Vagina (tissue), 2 donors: ENCODE measurements at regions not wholly inside any gene's neighbourhood (a gene's known extent, or its start where the extent isn't known, plus 50 kb on each side); places are given as distances from the start of the nearest gene placed in this dataset.

Source experiments
- DNase-seq, 2 donors: peaks; one replicate each; pipeline ENCODE4 v3.0.0-alpha.2; 2017; ENCODE audit errors: extremely low spot score in 2 of 2
- H3K27ac ChIP-seq: fragments of 200-600 bp; sonication (generic); one replicate; pipeline ENCODE4 v1.5.1; 2019
- H3K27me3 ChIP-seq: fragments of 200-600 bp; sonication (generic); one replicate; pipeline ENCODE4 v1.5.1; 2019
- H3K36me3 ChIP-seq, 2 donors: fragments of 200-600 bp; sonication (generic); one replicate each; pipeline ENCODE4 v1.5.1; 2017 to 2019
- H3K4me1 ChIP-seq: fragments of 200-600 bp; sonication (generic); one replicate; pipeline ENCODE4 v1.5.1; 2019
- H3K4me3 ChIP-seq, 2 donors: fragments of 200-600 bp; sonication (generic); 1 replicate in 1 of 2; 2 replicates in 1 of 2; pipeline ENCODE4 v1.5.1; 2016 to 2019
- H3K9me3 ChIP-seq: fragments of 200-600 bp; sonication (generic); one replicate; pipeline ENCODE4 v1.5.1; 2019
- CTCF ChIP-seq, 3 experiments: fragments of 450-650 bp in 2 of 3; fragments of 200-600 bp in 1 of 3; sonication (generic) in 1 of 3; IDR thresholded peaks; one replicate each; pipeline ENCODE4 v1.5.1; 2017 to 2019; ENCODE audit warnings: antibody characterized with exemption in 3 of 3, mild to moderate bottlenecking in 2 of 3, moderate library complexity in 2 of 3
- POLR2A ChIP-seq, 2 donors: fragments of 450-650 bp; IDR thresholded peaks; one replicate each; pipeline ENCODE4 v1.6.1; 2017; ENCODE audit warnings: antibody characterized with exemption in 2 of 2, mild to moderate bottlenecking in 2 of 2, moderate library complexity in 2 of 2
- POLR2AphosphoS5 ChIP-seq, 2 donors: sonication (generic); formaldehyde crosslinking; IDR thresholded peaks; one replicate each; pipeline ENCODE4 v1.9.0; 2017; ENCODE audit warnings: antibody characterized with exemption in 2 of 2, mild to moderate bottlenecking in 2 of 2, low read depth in 1 of 2; ENCODE audit not compliant: insufficient read depth in 1 of 2
- intact Hi-C: fragments of 100-400 bp; cut with DNase I; formaldehyde crosslinking; loops from one replicate; pipeline ENCODE4 v1.15.1; 2023

GRCh38 chr6:112979830-112980229, 632.7 kb downstream of the RFPL4B start:
- no peaks in the 10 kb centered on the region for H3K36me3 ChIP-seq
- H3K27ac ChIP-seq: no peak overlapping the region
- H3K4me3 ChIP-seq: no peak overlapping the region
- peaks cover 9% of the 10 kb centered on the region for H3K4me1 ChIP-seq
- no peak for DNase-seq
- TF ChIP-seq CTCF (IDR thresholded peaks at IDR 0.05) (no peak), POLR2AphosphoS5 (IDR thresholded peaks at IDR 0.05; ENCODE audit: insufficient read depth in 1 of 2, low read depth in 1 of 2) (peak in 1 of 2 donors; percentile 46), POLR2A (IDR thresholded peaks at IDR 0.05) (no peak)
- no peaks in the 10 kb centered on the region for H3K27me3 ChIP-seq
- no peaks in the 10 kb centered on the region for H3K9me3 ChIP-seq
- intact Hi-C loops: no loop called here

GRCh38 chr6:112980676-112981075, 633.5 kb downstream of the RFPL4B start:
- H3K27me3 ChIP-seq: no peaks in the 10 kb centered on the region
- no peak for DNase-seq
- peaks cover 9% of the 10 kb centered on the region for H3K4me1 ChIP-seq
- H3K27ac ChIP-seq: no peak overlapping the region
- no peaks in the 10 kb centered on the region for H3K9me3 ChIP-seq
- intact Hi-C loops: no loop called here
- H3K36me3 ChIP-seq: no peaks in the 10 kb centered on the region
- no peak overlapping the region for H3K4me3 ChIP-seq
- TF ChIP-seq CTCF (IDR thresholded peaks at IDR 0.05) (no peak), POLR2AphosphoS5 (IDR thresholded peaks at IDR 0.05; ENCODE audit: insufficient read depth in 1 of 2, low read depth in 1 of 2) (no peak), POLR2A (IDR thresholded peaks at IDR 0.05) (no peak)

GRCh38 chr6:112983713-112984261, 636.7 kb downstream of the RFPL4B start:
- Histone ChIP-seq H3K27ac (no peak overlapping the region), H3K4me3 (no peak overlapping the region), H3K4me1 (peaks cover 9% of the 10 kb centered on the region), H3K9me3 (no peaks in the 10 kb centered on the region), H3K36me3 (no peaks in the 10 kb centered on the region), H3K27me3 (no peaks in the 10 kb centered on the region)
- TF ChIP-seq POLR2AphosphoS5 (IDR thresholded peaks at IDR 0.05; ENCODE audit: insufficient read depth in 1 of 2, low read depth in 1 of 2) (peak in 1 of 2 donors; percentile 15), CTCF (IDR thresholded peaks at IDR 0.05) (no peak)
- intact Hi-C loops: no loop called here
- DNase-seq: no peak

GRCh38 chr6:112984899-112985298, 637.8 kb downstream of the RFPL4B start:
- intact Hi-C loops: no loop called here
- no peak for TF ChIP-seq POLR2A (IDR thresholded peaks at IDR 0.05)
- no peak for TF ChIP-seq POLR2AphosphoS5 (IDR thresholded peaks at IDR 0.05; ENCODE audit: insufficient read depth in 1 of 2, low read depth in 1 of 2)
- no peak for TF ChIP-seq CTCF (IDR thresholded peaks at IDR 0.05)
- H3K36me3 ChIP-seq: no peaks in the 10 kb centered on the region
- H3K27ac ChIP-seq: no peak overlapping the region
- peaks cover 4% of the 10 kb centered on the region for H3K4me1 ChIP-seq
- no peak overlapping the region for H3K4me3 ChIP-seq
- no peaks in the 10 kb centered on the region for H3K27me3 ChIP-seq
- DNase-seq: no peak
- H3K9me3 ChIP-seq: no peaks in the 10 kb centered on the region

GRCh38 chr6:112986321-112986720, 639.2 kb downstream of the RFPL4B start:
- Histone ChIP-seq H3K4me1 (no peaks in the 10 kb centered on the region), H3K4me3 (no peak overlapping the region), H3K27ac (no peak overlapping the region), H3K36me3 (no peaks in the 10 kb centered on the region), H3K27me3 (no peaks in the 10 kb centered on the region), H3K9me3 (no peaks in the 10 kb centered on the region)
- DNase-seq: no peak
- intact Hi-C loops: no loop called here
- no peak for TF ChIP-seq POLR2A (IDR thresholded peaks at IDR 0.05)
- TF ChIP-seq POLR2AphosphoS5 (IDR thresholded peaks at IDR 0.05; ENCODE audit: insufficient read depth in 1 of 2, low read depth in 1 of 2): no peak
- TF ChIP-seq CTCF (IDR thresholded peaks at IDR 0.05): no peak
